GM18870 (cell line): ENCODE measurements at regions not wholly inside any gene's neighbourhood (a gene's known extent, or its start where the extent isn't known, plus 50 kb on each side); places are given as distances from the start of the nearest gene placed in this dataset.
"Not testable (repeated sequence)": the region's sequence is repeated elsewhere in the genome, so short reads cannot be mapped to it uniquely, and the experiment has no call there.

Experiments used
- ATAC-seq: cut with Tn5 transposase; IDR thresholded peaks from one replicate; pipeline ENCODE4 v1.9.1; 2021; ENCODE audit warnings: moderate library complexity; ENCODE audit not compliant: unreplicated experiment

DNA sequence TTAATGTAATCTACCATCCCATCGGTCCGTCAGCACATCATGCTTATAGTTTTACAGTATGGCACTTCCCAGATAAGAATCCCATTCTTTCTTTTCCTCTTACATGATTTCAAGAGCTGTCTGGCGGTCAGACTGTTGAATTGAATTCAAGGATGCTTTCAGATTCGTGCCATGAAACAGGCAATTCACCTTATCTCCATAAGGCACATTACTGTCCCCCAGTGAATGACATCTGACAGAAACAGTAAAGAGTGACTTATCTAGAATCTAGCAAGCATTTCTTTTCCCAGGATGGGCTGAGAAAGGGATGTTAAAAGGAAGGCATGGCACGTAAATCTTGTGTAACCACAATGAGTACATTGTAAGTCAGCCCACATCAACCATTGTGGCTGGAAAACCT, 61.1 kb upstream of the SEM1 start:
- no peak for ATAC-seq

DNA sequence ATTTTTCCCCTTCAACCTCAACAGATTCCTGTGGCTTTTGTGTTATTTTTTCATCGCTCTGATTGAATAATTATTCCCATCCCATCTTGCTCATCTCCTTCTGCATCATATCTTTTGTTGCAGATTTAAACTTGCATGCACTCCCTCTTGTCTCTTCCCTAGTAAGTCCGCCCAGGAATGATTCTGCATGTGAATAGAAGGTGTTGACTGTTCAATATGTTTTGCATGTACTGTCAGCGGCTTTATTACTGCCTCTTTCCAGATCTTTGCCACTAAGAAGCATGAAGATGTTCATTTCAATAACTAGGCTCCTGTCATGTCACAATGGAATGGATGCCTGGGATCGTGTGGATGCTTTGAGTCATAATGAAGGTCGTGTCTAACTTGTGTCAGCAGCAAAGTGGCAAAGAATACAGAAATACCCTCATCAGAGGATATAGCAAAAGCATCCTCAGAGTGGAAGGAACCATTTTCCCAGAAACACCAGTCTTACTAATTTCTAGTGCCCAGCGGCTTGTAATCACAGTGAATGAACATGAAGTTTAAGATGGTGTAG, 62.6 kb upstream of the SEM1 start:
- ATAC-seq, result no peak

DNA sequence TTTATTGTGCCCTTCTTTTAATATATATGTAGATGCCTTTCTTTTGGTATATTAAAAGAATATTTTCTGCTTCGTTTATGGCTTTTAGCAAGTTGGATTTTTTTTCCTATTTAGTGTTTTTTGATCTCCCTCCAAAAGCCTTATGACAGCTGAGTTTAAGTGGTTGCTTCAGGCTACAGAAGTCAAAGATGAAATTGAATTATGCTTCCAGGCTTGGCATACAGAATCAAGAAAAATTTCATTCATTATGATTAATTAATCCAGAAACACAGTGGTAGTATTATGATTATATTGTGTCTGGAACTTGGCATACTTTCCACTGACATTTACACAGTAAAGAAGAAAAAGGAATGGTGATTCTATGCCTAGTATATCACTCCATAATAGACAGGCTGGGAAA, 63.8 kb upstream of the SEM1 start:
- ATAC-seq, result no peak

DNA sequence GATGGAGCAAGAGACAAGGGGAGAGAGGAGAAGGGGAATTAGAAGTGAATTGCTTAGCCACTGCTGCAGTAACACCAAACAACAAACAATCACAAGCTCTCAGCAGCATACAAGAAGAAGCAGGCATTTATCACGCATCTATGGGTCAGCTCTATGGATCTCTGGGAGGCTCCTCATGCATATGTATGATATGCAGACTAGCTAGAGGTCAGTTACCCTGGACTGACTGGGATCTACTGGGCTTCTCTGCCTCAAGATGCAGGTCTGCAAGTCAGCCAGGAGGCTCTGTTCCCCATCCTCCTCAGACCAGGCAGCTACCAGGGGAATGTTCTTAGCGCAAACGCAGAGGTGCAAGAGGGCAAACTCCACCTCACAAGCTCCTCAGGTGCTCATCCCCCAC, 64.7 kb upstream of the SEM1 start:
- ATAC-seq, result no peak

DNA sequence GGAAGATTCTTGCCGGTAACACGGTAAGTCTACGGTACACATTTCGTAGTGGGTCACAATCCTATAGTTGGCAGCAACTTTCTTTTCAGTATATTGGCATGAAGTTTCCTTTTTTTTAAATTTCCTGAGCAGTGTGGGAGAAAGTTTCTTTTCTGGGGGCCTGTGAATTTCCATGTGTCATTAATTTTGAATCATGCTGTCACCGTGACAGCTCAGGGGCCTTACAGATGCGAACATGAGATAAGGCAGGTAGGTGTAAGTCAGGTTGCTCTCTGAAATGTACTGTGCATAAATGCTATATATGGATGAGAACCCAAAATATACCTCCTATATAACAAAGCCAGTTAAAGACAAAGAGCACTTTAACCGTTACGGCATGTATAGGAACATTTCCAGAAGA, 65.4 kb upstream of the SEM1 start:
- no peak for ATAC-seq

DNA sequence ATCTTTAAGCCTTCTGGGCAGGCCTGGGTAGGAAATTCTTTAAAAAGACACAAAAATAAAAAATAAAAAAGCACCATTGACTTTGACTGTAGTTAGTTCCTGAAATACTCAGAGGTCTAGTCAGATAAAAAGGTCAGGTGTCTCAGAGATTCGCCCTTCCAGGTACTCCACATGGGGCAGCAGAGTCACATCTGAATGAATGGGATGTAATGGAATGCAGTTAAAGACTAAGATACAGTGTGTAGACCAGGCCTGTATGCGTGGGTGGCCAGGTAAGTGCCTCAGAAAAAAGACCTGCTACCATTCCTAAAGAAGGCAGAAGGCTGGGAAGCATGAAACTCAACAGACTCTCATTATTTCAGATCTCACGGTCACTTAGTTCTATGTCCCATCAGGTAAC, 68.6 kb upstream of the SEM1 start:
- ATAC-seq, result no peak

DNA sequence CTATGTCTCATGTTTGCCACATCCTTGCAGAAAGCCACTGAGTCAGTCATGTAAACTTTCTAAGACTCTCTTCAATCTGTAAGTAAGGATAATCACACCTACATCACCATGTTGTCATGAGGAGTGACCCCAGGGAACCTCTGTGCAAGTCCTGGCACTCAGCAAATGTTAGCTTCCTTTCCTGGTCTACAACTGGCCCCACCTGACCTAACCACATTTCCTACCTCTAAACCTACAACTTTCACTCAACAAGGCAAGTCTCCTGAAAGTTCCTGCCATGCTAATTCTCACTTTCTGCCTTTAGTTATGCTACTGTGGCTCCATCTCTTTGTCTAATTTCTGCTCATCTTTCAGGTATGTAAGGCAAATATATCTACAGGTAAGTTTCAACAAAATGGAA, 72.3 kb upstream of the SEM1 start:
- no peak for ATAC-seq

DNA sequence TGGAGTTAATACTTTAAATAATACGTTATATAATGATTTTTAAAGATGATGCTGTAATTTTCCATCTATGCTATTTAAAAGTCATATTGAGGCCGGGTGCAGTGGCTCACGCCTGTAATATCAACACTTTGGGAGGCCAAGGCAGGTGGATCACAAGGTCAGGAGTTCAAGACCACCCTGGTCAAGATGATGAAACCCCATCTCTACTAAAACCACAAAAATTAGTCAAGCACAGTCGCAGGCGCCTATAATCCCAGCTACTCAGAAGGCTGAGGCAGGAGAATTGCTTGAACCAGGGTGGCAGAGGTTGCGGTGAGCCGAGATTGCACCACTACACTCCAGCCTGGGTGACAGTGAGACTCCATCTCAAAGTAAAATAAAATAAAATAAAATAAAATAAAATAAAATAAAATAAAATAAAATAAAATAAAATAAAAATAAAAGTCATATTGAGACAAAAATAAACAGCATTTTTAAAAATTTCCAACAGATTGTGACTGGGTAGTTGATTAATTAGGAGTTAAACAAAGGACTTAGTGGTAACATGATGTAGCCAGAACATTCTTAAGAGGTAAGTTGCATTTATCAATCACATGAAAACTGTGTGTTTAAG, 73.1 kb upstream of the SEM1 start:
- ATAC-seq, result not testable (repeated sequence)

DNA sequence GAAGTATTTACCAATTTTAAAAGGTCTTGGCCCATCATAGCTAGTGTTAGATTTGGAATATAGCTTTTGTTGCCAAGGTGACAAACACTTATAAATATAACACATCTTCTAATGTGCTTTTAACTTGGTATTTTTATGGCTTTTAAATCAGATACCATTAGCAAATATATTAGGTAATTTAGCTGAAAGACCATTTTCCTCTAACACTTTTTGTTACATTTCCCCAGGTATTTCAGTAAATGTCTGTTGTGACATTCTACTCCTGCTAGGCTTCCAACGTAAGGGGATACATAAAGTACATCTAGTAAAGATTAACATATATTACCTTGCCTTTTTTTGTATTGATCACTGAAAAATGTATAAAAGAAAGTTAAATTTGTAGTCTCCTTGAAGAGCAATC, 75.0 kb upstream of the SEM1 start:
- no peak for ATAC-seq

DNA sequence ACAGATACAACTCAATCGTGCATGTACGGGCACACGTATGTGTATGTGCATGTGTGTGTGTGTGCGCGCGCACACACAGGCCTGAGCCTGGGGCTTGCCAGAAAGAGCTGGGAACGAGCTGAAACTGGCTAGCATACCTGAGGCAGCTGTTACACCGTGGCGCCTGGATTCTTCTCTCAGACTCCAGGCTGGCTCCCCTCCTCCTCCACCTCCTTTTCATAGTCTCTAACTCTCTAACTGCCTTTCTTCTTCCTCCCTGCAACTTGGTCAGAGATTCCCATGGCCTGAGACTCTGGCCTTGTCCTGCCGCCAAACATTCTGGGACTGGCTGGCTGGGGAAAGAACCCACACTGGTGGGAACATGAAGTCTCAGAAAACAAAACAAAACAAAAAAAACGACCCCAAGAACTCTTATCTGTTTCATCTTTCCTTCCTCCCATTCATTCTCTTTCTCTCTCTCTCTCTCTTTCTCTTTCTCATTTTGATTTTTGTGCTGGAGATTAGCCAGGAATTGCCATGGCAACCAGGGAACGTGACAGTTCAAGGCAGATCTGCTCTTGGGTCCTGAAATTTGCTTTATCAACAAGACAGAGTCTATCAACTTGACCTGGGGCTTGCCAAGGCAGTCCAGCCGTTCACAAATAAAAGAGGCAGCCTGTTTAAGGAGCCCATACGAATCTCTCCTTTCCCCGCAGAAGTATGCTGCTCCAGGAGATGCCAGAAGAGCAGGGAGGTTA, 76.8 kb upstream of the SEM1 start:
- ATAC-seq, result no peak

DNA sequence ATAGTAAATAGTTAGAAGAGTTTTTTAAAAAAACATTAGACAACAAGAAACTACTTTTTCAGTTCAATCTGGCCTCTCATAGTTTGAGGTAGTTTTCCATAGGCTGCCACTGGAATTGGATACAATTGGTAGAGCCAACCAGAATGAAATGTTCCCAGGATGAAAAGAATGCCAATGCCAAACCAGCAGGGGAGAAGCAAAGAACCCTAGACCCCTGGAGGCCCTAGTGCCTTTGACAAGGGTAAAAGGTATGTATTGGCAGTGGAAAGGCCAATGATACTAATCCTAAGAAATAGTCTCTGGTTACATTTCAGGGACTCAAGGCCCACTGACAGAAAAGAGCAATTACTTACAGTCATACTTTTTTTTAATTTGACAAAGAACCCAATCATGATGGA, 77.4 kb upstream of the SEM1 start:
- ATAC-seq, result no peak

DNA sequence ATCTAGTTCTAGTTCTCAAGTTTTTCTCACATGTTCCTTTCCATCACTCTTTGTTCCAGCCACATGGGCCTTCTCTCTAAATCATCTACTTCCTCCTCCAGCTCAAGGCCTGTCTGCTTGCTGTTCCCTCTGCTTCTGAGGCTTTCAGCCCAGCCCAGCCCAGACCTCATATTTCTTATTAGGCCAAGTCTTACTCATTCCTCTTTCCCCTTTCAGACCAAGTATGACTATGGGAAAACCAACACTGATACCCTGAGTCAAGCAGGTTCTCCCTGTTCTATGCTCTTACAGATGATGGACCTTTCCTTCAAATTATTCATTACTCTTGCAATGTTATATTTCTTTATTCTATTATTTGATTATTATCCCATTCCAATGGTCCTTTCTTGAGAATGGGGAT, 80.3 kb upstream of the SEM1 start:
- ATAC-seq, result no peak

DNA sequence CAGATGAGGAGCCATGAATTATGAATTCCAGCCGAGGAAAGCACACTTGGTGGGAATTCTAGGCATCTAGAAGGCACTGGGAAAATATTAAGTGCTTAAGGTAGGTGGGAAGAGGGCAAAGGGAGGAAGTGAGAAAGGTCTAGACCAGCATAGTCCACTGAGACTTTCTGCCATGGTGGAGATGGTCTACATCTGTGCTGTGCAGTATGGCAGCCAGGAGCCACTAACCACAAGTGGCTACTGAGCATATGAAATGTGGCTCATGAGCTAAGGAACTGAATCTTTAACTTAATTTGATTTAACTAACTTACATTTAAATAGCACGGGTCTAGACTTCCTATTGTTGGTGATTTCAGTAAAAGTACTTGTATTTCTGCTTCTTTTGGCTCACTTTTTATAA, 82.5 kb upstream of the SEM1 start:
- no peak for ATAC-seq

DNA sequence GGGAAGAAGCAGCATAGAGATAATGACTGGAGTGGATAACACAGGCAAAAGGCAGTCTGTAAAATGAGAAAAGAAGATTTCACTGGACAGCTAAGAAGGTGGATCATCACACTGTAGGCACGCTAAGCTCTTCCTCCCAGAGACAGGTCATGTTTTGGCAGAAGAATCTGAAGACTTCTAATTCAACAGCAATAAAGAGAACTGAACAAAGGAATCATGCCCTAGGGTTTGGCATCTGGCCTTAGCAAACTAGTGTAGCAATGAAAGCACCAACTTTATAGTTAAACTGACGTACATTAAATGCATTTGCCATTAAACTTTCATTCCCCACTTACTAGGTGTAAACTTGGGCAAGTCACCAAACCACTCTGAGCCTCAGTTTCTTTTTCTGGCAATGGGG, 84.4 kb upstream of the SEM1 start:
- no peak for ATAC-seq

DNA sequence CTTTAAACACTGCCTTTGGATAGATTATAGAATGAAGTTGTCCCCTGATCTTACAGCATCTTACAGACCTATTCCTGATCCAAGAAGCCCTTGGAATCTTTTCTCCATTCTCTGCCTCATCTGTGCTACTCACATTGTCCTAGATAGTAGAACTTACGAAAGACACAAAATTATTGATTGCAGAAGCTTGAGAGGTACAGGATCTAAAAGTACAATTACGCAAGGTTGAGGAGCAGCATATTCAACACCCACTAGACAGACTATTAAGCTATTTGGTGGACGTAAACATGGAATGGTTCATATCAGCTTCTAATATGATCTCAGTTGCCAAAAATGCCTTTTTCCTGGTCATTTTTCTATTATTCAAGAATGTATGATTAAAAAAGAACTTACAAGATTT, 90.5 kb upstream of the SEM1 start:
- ATAC-seq, result no peak

DNA sequence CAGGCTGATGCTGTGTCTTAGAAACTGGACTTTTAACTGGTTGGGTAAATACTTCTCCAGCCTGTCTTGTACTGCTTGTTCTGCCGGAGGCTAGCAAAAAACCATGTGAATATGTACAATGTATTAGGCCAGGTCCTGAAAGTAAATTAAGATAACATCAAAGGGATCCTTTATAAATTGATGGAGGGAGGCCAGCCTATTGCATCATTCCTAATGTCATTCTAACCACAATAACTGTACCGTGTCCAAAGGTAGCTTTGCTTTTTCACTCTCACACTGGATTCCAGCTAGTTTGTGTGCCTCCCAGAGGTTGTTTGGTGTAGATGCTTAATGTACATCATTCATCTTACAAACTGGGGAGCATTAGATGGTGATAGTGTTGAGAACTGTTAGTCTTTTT, 91.2 kb upstream of the SEM1 start:
- no peak for ATAC-seq

DNA sequence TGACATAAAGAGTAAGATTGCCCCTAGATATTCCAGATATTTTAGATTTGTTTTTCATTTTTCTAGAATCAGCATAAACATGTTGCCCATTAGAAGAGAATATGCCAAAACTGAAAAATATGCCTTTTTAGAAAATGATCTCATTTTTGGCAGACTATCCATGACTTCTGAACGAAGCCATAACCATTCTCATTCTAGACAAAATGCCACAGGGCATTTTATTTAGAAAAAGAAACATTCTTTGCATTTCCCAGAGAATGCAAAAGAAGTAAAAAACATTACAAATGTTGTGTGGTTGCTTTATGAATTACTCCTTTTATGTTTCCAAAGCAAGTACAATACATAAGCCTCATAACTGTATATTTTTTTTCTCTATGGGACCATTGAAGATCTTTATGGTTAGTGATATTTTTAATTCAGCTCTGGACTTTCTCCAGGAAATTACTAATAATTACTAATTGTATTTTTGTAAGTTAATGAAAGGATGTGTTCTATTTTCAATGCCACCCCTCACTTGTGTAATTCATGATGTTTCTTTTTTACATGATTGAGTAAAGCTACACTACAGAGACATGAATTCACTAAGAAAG, 109.6 kb upstream of the SEM1 start:
- no peak for ATAC-seq

DNA sequence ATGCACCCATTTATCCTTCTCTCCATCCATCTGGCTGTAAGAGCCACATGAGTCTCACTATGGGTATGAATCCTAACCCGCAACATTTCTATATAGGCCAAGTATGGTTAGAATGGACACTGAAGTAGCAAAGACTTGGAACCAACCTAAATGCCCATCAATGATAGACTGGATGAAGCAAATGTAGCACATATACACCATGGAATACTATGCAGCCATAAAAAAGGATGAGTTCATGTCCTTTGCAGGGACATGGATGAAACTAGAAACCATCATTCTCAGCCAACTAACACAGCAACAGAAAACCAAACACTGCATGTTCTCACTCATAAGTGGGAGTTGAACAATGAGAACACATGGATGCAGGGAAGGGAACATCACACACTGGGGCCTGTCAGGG, 111.5 kb upstream of the SEM1 start:
- ATAC-seq, result not testable (repeated sequence)

DNA sequence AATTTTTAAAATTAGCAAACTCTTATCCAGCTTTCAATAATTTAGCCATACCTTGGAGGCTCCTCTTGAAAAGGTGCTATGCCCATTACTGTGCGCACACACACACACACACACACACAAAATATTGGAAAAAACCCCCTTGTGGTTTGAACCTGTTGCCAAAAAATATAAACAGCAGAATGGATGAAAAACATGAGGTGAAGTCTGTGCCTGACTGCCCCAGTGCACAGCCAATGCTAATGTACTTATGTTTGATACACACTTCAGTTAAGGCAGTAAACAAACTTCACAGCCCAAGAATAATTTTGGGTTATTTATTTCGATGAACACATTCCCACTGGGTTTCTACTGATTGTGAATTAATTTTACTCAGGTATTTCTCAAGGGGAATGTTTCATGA, 113.2 kb upstream of the SEM1 start:
- ATAC-seq, result no peak

DNA sequence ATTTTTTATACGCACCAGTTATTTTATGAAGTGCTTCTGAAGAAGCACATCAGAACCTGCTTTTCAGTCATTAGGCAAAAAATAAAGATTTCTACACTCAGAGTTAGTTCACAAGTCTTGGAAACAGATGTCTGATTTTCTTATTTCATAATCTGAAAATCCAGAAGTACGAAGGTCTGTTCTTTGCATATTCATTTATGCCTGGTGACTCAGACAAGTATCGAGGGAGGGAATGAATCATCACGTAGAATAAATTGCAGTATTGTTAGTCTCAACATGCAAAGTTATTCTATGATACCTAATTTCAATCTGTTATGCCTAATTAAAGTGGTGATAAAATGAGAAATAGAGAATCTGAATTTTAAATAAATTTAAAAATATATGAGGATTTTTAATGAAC, 113.6 kb upstream of the SEM1 start:
- ATAC-seq, result no peak

DNA sequence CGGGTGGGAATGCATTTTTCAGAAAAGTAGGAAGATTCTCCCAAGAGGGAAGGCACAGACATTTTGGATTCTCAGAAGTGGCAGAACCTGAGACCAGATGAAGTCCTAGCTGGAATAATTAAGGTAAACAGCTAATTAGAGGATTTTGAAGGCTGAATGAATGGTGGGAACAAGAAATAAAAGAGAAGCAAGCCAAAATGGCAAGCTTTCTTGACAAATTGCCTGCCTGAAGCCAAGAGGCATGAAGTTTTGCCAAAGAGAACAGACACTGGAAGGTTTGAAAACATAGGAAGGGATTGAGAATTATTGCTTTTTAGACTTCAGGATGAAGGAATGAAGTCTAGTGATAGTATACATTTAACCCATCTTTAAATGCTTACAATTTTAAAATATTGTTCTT, 115.0 kb upstream of the SEM1 start:
- ATAC-seq, result no peak

DNA sequence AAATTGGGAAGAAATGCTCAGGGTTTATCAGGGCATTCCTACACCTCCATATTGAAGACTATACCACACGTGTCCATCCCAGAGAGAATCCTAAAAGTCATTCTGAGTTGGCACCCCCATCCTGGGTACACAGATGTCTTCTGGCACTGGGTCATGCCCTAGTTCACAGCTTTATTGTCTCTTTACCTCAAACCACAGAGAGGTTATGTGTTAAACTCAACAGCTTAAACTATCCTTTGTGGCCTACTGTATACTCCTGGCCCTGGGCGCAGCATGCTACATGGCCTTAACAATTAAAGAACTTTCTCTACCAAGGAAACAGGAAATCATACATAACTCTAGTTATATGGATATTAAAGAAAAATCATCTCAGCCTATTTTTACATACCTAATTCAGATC, 115.6 kb upstream of the SEM1 start:
- no peak for ATAC-seq
